ENCODE measurements at regions not wholly inside any gene's neighbourhood (a gene's known extent, or its start where the extent isn't known, plus 50 kb on each side); places are given as distances from the start of the nearest gene placed in this dataset.

DNA sequence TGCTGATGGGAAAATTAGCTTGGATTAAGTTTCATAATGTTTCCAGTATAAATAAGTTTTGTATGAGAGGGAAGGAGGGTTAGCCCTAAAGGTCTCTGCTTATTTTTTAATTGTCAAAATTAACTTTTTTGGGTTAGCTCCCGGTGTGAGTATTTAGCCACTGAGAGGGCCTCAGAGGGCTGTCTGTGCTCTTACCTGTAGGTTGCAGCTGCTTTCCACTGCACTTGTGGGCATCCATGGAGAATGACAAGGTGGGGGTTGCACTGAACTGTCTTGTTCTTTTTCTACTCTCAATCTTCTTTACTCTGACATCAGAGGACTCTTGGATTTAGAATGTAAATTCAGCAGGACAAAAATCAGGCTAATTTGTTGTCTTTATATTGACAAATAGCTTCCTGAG, 81.4 kb downstream of the CD164 start:
- no peak overlapping the region for H4K91ac ChIP-seq (replicated peaks; ENCODE audit: insufficient read length, low read length)
- H3K4ac ChIP-seq (replicated peaks; ENCODE audit: insufficient read length, low read depth, low read length) = no peak overlapping the region
- H3K23ac ChIP-seq (ENCODE audit: insufficient read length) = no peak overlapping the region
- ChIA-PET POLR2A (ENCODE audit: partially characterized antibody) (no interaction called here), CTCF (ENCODE audit: partially characterized antibody) (interaction anchor here (1.3 kb wide), 1 partner anchor 10 kb away, joined by 4 read pairs; no protein-coding TSS in a partner anchor)
- H4K20me1 ChIP-seq (replicated peaks in 1 of 2; ENCODE audit: control insufficient read depth in 1 of 2, insufficient read depth in 2 of 2, low read length in 2 of 2) = no peaks in the 10 kb centered on the region
- no peak overlapping the region for H3K56ac ChIP-seq (replicated peaks; ENCODE audit: insufficient read length, low read depth, low read length)
- H3K79me2 ChIP-seq (ENCODE audit: control insufficient read depth in 1 of 2, insufficient read depth in 2 of 2, low read length in 2 of 2) = no peaks in the 10 kb centered on the region
- H3K36me3 ChIP-seq (ENCODE audit: control insufficient read depth in 2 of 4, insufficient read depth in 4 of 4, low read length in 3 of 4) = no peaks in the 10 kb centered on the region
- no peak overlapping the region for H2BK20ac ChIP-seq (ENCODE audit: low read length)
- no peak for FAIRE-seq
- 0 out of 7 replicates have a peak, but pooled peaks cover 0 to 3% (median 0%) of the 10 kb centered on the region in 4 experiments for H3K27me3 ChIP-seq (replicated peaks in 1 of 4; ENCODE audit: control insufficient read depth in 3 of 4, extremely low read depth in 1 of 4, insufficient read depth in 3 of 4, low read length in 3 of 4)
- H2BK5ac ChIP-seq (ENCODE audit: low read depth, low read length) = no peak overlapping the region
- no peak overlapping the region for H2BK15ac ChIP-seq (ENCODE audit: low read length)
- no peak overlapping the region for H2BK120ac ChIP-seq (replicated peaks; ENCODE audit: low read depth, low read length)
- H3K79me1 ChIP-seq (ENCODE audit: low read depth, low read length) = no peaks in the 10 kb centered on the region
- no peak overlapping the region for H2AK5ac ChIP-seq (ENCODE audit: low read depth, low read length)
- no peak for DNase-seq (ENCODE audit: low read depth in 1 of 2, low spot score in 2 of 2)
- no peak overlapping the region for H3K4me2 ChIP-seq (ENCODE audit: insufficient read depth in 1 of 2, low read depth in 2 of 2, low read length in 2 of 2)
- H3K9ac ChIP-seq (replicated peaks in 1 of 4; ENCODE audit: extremely low read depth in 1 of 4, low read depth in 3 of 4, low read length in 3 of 4) = no peak overlapping the region
- WGBS, 2 experiments (ENCODE audit: extremely low coverage in 1 of 2, insufficient coverage in 1 of 2, insufficient read length in 1 of 2, insufficient replicate concordance in 2 of 2, low coverage in 1 of 2, low lambda C conversion rate in 2 of 2, missing lambda C conversion rate in 1 of 2) = 100% methylated on average over 1 of the region's 1 CpG; no CpG with 5 or more reads in 1 of the 2 experiments
- H3K14ac ChIP-seq (ENCODE audit: insufficient read length) = no peak overlapping the region
- no peak overlapping the region for H4K8ac ChIP-seq (ENCODE audit: extremely low read depth, insufficient read depth, low read length)
- TF ChIP-seq RAD21 (IDR thresholded peaks at IDR 0.05 in 1 of 2, conservative IDR thresholded peaks at IDR 0.05 in 1 of 2; ENCODE audit: low read depth in 2 of 2, low read length in 2 of 2) (no peak), SRF (IDR thresholded peaks at IDR 0.05; ENCODE audit: low read depth, low read length) (no peak), GABPA (IDR thresholded peaks at IDR 0.05; ENCODE audit: borderline replicate concordance, insufficient read depth, low read length) (no peak), BCL11A (IDR thresholded peaks at IDR 0.05; ENCODE audit: low read depth in 2 of 2, low read length in 2 of 2) (no peak), TAF7 (optimal IDR thresholded peaks at IDR 0.05; ENCODE audit: borderline replicate concordance, low read depth, low read length) (no peak), NANOG (IDR thresholded peaks at IDR 0.05; ENCODE audit: insufficient read depth, low read depth, low read length, poor library complexity, severe bottlenecking) (no peak), BRCA1 (IDR thresholded peaks at IDR 0.05; ENCODE audit: low read depth, low read length) (no peak), ASH2L (IDR thresholded peaks at IDR 0.05; ENCODE audit: low read length) (no peak), PHF8 (conservative IDR thresholded peaks at IDR 0.05; ENCODE audit: low read depth, low read length) (no peak), JUND (IDR thresholded peaks at IDR 0.05; ENCODE audit: low read length) (no peak)
- TF ChIP-seq, protein P1, sequence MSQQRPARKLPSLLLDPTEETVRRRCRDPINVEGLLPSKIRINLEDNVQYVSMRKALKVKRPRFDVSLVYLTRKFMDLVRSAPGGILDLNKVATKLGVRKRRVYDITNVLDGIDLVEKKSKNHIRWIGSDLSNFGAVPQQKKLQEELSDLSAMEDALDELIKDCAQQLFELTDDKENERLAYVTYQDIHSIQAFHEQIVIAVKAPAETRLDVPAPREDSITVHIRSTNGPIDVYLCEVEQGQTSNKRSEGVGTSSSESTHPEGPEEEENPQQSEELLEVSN (IDR thresholded peaks at IDR 0.05) = no peak
- H3K9me3 ChIP-seq (ENCODE audit: insufficient read depth in 2 of 2, low read depth in 1 of 2, low read length in 1 of 2) = no peaks in the 10 kb centered on the region
- H3K4me3 ChIP-seq (ENCODE audit: extremely low read depth in 1 of 4, insufficient read depth in 2 of 4, low read depth in 3 of 4, low read length in 4 of 4) = no peak overlapping the region
- no peaks in the 10 kb centered on the region for H3K23me2 ChIP-seq (ENCODE audit: low read depth, low read length)
- no peak overlapping the region; the same call in 1 of the 2 replicates for H2AFZ ChIP-seq (ENCODE audit: low read length)
- no peak overlapping the region for H3K27ac ChIP-seq (ENCODE audit: low read depth, low read length)
- peaks cover 0 to 6% (median 5%) of the 10 kb centered on the region in 4 experiments; a peak in 4 of 7 replicates for H3K4me1 ChIP-seq (replicated peaks in 1 of 4; ENCODE audit: control insufficient read depth in 3 of 4, insufficient read depth in 4 of 4, low read length in 3 of 4)
- H4K5ac ChIP-seq (ENCODE audit: insufficient read length, low read depth, low read length) = no peak overlapping the region
- no peak overlapping the region for H2BK12ac ChIP-seq (ENCODE audit: low read depth, low read length)
- no peak overlapping the region for H3K18ac ChIP-seq (ENCODE audit: extremely low read depth, low read length)
